T-helper 2 cell treated with Interferon-gamma antibody and Interleukin-4, amounts not matched to agents 100 ng/mL and 5 ng/mL, for 36 hours (primary cell): ENCODE measurements at regions not wholly inside any gene's neighbourhood (a gene's known extent, or its start where the extent isn't known, plus 50 kb on each side); places are given as distances from the start of the nearest gene placed in this dataset.

Experiments
- intact Hi-C: fragments of 100-400 bp; cut with micrococcal nuclease; formaldehyde crosslinking; loops from one replicate; pipeline ENCODE4 v1.15.1; 2023

DNA sequence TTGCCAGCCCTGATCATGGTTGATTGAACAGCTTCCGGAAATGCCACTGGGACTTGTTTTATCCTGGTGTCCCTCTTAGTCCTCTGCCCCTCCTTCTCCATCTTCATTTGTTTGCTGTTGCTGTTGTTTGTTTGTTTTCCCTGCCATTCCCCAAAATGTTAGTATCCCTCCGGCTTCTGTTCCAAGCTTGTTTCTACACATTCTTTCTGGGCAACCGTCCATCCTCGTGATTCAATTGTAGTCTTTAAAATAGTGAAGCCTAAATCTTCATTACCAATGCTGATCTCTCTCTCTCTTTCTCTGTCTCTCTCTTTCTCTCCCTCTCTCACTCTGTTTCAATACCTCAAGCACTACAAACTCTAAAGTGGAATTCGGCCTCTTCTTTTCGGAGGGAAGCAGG, 649.3 kb upstream of the ARGLU1 start:
- intact Hi-C loops = no loop called here

DNA sequence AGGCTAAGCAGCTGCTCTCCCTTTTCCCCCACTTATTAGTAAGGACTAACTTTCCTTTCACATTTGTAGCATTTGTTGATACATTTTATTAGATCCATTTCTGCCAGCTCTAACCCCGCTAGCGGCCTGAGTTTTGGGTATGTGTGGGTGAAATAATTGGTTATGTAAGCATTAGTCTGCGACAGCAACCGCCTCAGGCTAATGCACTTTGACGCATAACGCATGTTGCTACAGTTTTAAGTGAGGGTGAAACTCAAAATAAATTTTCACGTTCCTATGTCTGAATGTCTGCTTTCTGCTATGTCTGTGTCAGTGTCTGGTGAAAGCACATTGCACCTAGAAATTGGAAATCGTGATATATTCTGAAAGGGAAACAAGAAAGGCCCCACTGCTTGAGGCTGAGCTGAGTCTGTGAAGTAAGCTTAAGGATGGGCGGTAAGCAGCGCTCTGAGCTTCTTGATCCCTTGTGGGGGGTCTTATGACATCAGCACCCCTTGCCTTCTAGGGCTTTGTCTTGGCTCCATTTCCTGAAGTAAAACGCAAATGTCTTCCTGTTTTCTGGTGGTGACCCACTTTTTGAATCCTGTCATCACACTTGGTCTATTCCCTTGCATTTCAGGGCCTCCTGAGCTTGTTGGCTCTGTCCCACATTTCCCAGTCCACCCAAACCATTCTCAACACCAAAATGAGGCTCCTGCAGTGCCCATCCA, 648.3 kb upstream of the ARGLU1 start:
- intact Hi-C loops = no loop called here

DNA sequence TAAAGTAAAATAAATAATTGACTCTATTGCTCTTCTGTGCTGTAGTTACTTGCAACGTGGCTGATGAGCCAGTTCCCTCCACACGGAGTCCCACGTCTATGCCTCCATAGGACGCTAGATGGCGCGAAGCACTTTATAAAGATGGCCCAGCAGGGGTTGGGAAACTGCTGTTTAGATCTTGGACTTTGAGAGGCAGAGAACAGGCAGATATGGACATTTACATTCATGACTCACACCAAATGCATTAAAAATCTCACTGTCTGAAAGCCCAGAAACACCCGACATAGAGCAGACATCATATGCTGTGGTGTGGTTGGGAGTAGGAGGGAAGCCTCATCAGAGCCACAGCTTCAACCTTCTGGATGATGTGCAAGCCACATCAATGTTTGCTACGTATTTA, 643.1 kb upstream of the ARGLU1 start:
- intact Hi-C loops = loop anchor here (1.0 kb wide), 2 partner anchors 439 to 944 kb away; no protein-coding TSS in a partner anchor

DNA sequence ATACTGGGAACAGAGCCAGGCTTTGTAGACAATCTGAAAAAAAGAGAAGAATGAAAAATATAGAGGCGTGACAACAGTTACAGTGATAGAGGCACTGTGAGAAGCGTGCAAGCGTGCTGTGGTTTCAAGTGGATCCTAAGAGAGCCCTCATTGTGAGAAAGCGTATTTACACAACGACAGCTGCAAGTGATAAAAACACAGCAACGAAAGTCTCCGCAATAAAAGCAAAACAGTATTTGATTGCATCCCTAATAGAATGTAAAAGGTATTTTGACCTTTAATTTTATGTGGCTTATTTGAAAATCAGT, 642.7 kb upstream of the ARGLU1 start:
- intact Hi-C loops = loop anchor here (1.0 kb wide), 2 partner anchors 440 to 945 kb away; no protein-coding TSS in a partner anchor

DNA sequence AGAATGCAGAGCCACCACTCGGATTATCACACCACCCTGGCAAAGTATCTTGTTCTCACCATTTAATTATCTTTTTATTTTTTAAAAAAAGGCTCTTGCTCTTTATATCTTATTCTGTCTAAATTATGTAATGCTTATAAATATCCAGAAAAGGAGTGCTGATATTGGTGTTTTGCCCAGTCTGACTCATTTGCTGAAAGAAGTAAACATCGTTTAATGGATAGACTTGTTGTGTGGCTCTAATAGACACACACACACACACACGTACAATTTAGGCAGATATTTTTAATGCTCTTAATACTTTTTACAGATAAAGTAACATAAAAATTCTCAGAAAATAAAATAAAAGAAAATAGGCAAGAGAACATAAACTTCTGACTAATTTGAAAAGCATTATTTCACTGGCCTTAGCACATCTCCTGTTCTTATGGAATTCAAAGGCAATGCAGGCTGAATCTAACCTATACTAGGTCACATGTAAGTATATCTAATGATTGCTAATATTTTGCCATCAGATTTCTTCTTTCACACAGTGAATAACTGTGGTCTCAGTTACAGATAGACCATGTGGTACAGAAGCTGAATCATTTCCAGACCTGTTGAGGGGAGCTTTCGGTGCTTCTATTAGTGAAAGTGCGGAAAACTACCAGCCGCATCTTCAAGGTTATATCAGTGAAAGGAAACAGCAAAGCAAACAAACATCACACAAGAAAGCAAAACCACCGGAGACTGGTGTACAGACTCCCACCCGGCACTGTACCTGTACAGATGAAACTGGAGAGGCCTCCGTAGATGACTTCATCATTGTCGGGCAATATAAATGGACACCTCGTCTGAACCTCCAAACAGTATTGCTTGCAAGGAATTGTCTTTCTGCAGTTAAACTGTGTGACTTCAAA, 642.1 kb upstream of the ARGLU1 start:
- intact Hi-C loops = no loop called here

DNA sequence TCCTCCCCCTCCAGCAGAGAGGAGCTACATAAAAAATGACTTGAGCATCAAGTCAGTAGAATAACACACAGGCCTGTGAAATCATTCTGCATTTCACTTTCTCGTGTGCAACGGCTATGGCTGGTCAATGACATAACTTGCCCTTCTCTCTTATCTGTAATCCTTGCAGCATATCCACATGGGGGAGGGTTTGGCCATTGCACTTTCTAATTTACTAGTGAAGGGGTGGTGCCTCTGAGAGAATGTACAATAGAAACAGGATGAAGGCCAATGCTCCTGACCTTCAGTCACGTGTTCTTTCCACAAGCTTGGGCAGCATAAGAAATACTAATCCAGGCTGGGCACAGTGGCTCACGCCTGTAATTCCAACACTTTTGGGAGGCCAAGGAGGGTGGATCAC, 641.0 kb upstream of the ARGLU1 start:
- intact Hi-C loops = no loop called here

DNA sequence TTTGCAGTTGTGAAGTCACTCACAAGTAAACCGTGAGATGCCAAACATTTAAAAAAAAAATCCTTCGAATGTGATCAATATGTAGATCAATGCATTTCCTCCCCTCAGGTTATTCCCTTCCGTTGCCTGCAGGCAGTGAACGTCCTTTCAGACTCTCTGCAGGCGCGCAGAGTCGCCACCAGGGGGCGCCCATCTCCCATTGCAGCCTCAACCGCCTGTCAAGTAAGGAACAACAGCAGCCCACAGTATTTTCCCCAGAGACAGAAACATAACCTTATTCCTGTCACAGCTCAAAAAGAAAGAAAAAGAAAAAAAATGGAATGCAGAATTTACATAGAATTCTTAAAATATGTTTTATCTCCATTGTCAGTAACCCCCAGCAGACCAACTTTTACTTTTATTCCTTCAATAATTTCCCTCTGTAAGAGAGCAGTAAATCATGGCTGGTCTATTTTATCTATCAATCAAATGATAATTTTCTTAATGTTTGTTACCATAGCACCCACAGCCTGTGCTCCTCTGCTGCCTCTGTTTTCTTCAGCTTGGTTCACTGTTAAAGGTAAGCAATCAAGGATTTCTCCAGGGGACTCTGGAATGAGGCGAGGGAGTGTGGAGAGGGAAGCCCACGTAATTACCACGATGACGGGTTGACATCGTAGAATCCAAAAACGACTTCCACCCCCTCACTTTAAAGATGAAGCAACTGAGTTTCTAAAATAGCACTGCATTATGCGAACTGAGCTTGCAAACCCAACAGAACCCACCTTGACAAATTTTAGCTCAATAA, 637.6 kb upstream of the ARGLU1 start:
- intact Hi-C loops = no loop called here

DNA sequence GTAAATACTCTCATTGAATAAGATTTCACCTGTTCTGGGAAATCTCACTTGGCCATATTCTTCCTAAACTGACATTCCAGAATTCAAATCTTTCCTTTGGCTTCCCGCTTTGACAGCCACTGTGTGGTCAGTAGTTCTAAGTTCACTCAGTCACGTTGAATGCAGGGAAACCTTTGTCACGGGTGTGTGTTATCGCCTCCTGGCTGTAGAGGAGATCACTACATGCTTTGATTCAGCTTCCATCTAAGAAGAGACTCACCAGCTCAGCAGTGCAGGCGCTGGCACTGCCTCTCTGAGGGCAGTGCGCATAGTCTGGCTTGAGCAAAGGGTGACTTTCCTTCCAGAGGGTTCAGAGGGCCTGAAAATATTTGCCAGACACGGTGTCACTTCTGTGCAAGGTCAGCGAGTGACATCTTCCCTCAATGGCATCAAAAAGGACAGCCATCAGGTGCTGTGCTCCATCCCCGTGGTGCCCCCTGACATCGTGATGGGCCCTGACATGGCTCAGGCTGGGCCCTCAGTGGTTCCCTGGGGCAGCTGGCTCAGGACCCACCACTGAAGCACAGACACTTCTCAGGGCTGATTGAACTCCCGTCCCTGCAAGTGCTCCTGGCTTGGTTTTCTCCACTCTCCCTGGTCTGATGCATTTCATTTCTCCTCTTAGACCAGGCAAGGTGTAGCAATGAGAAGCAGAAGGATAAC, 635.4 kb upstream of the ARGLU1 start:
- intact Hi-C loops = no loop called here

DNA sequence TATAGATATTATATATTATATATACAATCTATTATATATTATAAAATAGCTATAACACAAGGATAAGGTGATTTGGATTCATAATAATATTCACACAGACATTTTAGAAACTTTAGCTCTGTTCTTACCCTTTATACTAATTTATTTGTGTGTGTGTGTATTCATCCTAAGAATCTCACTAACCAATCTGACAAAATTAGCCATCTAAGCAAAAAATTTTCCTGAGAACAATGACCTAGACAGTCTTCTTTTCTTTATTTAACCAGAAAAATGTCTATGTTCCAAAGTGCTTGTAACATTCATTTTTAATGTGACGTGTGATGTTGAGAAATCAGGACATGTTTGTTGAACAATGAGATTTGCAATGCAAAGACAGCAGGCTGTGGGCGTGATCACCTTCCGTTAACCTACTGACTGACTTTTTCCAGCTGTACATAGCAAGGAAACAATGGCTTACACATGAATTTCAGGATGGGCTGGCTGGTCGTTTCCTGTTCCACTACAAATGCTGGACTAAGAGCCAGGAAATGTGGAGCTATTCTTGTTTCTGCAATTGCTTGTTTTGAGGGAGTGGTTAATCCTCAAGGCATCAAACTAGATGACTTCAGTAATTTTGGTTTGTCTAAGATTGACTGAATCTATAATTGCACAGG, 634.6 kb upstream of the ARGLU1 start:
- intact Hi-C loops = no loop called here

DNA sequence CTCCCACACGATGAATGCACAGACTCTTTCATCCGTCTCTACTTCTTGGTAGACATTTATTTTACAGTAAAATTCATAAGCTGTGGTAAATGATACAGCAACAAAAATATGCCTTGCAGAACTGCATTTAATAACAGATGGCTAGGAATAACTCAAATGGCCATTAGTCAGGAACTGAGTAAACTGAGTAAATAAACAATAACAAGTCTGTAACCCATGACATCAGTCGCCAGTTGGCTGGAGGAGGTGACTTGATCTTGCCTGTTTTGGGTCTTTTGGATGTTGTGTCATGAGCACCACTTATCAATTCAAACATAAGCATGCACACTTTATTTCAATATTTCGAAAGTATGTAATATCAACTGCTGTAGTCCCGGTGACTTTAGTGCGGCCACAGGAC, 632.6 kb upstream of the ARGLU1 start:
- intact Hi-C loops = no loop called here

DNA sequence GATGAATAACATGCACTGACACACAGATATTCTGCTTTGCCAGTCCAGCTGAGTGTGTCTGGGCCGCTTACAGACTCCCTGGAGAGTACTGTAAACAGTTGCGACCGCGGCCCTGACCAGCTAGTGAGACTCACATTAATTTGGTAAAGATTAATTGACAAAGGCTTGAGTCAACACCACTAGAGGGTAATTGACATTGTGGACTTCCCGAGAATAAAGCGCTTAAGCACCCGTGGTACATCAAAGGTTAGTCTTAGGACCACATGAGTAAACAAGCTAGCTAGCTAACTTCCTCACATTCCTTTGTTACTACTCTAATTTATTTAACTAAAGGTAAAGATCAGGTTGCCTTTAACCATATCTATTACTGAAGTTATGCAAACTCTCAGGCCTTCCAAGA, 624.4 kb upstream of the ARGLU1 start:
- intact Hi-C loops = no loop called here

DNA sequence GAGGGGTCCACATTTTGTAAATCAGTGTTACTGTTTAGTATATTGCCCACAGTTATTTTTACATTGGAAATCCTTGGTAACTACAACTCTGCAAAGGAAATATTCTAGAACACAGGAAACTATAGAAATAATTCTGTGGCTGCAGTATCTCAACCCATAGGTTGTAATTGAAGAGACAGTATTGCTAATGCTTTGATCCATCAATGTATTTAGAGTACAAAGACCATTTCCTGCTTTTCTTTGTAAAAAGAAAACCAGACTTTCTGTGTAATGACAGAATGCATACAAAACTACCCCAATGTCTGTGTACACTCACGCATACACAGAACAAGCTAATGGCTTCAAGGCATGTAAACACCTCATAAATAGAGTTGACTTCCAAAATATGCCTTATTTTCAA, 622.1 kb upstream of the ARGLU1 start:
- intact Hi-C loops = no loop called here

DNA sequence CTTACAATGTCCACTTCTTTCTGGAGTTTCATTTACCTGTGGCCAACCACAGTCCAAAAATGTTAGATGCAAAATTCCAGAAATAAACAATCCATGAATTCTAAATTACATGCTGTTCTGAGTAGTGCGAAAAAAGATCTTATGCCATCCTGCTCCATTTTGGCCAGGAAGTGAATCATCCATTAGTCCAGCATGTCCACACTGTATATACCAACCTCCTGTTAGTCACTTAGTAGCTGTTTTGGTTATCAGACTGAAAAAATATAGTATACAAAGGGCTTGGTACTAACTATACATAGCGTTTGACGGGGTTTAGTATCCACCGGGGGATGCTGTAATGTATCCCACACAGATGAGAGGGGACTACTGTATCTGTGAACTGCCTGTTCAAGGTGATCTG, 618.0 kb upstream of the ARGLU1 start:
- intact Hi-C loops = no loop called here

DNA sequence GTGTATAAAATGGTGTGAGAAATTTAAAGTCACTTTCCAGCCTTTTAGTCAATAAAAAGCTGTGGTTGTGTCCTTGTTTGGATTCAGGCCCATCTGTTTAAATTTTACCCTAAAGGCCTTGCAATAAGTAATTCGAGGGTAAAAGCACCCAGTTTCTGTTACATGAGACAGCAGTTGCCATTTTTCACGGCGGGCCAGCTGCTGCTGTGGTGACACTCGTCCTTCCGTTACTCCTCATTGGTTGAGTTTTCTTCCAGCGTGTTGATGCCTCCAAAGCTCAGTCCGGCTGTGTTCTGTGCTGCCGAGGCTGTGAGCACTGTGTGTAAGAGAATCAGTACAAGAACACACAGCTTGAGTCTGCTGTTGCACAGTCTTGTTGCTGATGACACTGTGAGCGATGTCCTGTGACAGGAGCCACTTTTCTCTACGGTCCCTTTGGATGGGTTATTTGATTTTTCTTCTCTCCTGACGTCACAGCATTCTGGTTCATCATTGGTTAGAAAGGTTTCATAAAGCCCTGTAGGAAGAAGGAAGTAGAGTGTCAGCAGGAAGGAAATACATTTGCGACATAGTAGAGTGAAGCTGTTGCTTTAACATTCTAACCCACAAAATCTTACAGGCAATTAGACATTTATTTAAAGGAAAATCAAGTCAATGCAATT, 602.5 kb upstream of the ARGLU1 start:
- intact Hi-C loops = no loop called here

DNA sequence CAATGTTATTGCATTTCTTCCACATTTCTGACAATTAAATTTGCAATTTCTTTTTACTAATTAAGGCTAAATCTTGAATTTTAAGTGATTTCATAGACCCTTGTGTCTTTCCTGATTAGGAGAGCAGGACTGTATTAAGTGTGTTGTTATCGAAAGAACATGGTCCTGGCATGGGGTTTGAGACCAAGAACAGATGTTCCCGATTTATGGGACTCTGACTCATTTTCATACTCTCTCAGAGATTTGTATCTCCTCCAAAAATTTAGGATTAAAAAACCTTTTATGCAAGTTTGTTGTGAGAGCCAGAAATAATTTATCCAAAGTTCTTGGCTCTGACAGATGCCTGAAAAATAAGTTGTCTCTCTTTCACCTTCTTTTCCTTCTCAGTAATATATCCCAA, 589.3 kb upstream of the ARGLU1 start:
- intact Hi-C loops = no loop called here

DNA sequence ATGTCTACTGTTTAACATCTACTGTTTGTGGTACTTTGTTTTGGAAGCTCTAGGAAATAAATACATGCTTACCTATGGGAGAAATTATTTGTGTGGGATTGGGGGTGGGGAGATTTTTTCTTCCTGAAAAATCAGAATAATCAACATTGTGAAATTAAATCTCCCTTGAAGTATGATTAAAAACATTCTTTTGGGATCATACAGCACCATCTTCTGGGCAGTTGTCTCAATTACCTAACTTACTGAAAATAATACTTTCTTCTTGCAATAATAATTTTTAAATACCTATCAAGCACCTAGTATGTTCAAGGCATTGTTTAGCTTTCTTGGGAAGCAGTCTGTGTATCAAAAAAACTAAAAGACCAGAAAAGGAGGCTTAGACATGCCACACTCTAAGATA, 576.5 kb upstream of the ARGLU1 start:
- intact Hi-C loops = no loop called here

DNA sequence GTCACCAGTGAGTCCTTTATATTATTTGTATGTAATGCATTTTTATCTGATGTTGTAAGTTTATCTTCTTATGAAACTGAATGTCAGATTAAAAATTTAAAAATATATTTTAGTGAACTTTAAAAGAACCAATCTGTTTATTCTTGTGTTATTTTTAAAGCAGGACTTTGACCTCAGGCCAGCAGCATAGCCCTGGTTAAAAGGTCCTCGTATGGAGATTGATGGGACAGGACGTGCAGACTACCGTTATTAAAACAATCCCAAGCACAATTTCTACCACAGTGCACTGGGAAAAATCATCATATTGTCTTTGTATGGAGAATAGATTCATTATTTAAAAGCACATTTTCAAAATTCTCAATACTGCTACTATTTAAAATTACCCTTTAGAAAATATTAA, 573.8 kb upstream of the ARGLU1 start:
- intact Hi-C loops = no loop called here

DNA sequence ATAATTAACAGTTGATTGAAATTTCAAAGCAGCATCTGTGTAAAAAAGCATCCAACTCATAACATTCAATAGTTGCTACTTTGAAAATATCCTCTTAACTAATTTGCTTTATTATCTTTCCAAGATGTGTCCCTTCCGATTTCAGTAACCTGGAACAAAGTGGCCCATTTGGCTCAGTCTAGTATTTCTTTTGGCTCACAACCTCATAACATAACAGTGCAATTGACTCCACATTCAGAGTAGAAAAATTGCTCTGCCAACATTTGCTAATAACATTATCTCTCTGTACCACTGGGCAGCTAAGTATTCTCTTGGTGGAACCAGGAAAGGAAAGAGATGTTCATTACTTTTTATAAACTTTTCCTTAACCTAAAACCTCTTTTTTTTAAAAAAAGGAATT, 571.1 kb upstream of the ARGLU1 start:
- intact Hi-C loops = no loop called here

DNA sequence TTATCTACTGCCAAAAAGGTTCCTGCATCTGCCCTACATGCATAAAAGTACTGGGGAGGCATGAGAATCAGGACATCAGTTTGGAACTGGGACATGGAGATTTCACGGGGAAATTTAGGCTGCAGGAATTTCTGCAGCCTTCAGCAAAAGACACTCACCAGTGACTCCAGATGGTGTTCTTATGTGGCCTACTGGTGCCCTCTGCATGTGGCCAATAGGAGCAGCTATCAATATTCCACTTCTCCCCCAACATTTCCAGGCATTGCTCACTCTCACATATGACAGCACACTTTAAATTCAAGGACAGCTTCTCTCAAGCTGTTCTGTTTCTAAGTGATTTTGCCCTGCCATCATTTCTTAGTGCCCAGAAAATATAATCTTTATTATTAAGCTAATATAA, 570.5 kb upstream of the ARGLU1 start:
- intact Hi-C loops = no loop called here

DNA sequence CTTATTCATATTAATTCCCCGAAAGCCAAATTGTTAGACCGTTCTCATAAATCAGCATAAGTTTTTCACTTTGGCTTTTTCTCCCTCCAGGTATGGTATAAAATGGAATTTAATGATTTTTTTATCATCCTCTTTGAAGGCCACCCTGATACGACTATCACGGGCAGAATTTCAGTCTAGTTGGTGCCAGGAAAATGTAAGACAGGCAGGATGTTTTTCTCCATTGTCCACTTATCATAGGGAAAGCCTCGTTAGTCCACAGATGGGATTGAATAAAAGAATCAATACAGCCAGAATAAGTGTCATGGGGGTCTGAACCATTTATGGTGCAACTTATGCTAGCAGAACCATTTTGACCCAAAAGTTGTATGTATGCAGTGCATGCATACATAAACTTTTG, 566.0 kb upstream of the ARGLU1 start:
- intact Hi-C loops = no loop called here
